GM12892 (cell line): ENCODE measurements at regions not wholly inside any gene's neighbourhood (a gene's known extent, or its start where the extent isn't known, plus 50 kb on each side); places are given as distances from the start of the nearest gene placed in this dataset.

Experiments
- DNase-seq: peaks from one replicate; pipeline ENCODE4 v3.0.0; 2011; ENCODE audit not compliant: insufficient read length
- FAIRE-seq: peaks from 2 replicates; lab custom pipeline; 2011; peaks lifted over from hg19 to GRCh38; lab: Jason Lieb, UNC
- POLR2A ChIP-seq: IDR thresholded peaks from 2 replicates; pipeline ENCODE4 v1.6.1; 2011; ENCODE audit warnings: low read depth, low read length, control low read depth
- POLR2AphosphoS5 ChIP-seq: IDR thresholded peaks from 2 replicates; pipeline ENCODE4 v1.6.1; 2011; ENCODE audit warnings: low read depth, low read length, control low read depth
- TAF1 ChIP-seq: IDR thresholded peaks from 2 replicates; pipeline ENCODE4 v1.6.1; 2011; ENCODE audit warnings: low read depth, mild to moderate bottlenecking, control low read depth, low read length, borderline replicate concordance

- FAIRE-seq (no peak), DNase-seq (no peak)
- TF ChIP-seq POLR2AphosphoS5, result no peak
- TF ChIP-seq TAF1, result no peak
- TF ChIP-seq POLR2A, result no peak
Measured at GRCh38 chr15:26098801-26099200, 235.7 kb upstream of the ATP10A start.

- no peak for TF ChIP-seq TAF1
- no peak for TF ChIP-seq POLR2AphosphoS5
- TF ChIP-seq POLR2A, result no peak
- no peak for FAIRE-seq
- DNase-seq, result no peak
Measured at GRCh38 chr15:26097216-26097615, 234.1 kb upstream of the ATP10A start.

DNA sequence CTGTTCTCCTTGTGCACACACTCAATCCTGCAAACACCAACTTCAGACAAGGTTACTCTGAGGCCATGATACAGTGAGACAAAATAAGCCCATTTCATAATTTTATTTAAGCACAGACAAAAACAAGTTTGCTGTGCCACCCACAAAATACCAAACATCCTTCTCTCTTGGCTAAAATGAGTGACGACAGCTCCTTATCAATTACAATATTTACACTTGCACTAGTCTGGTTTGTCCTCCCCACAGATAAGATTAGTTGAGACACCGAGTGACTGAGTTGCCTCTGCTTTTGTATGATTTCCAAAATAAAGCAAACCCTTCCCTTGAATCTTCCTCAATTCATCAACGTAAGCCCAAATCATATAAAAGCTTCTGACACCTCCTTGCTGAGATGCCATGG lies 233.5 kb upstream of the ATP10A start:
- TF ChIP-seq TAF1 (no peak), POLR2A (no peak), POLR2AphosphoS5 (no peak)
- DNase-seq (no peak), FAIRE-seq (no peak)

DNA sequence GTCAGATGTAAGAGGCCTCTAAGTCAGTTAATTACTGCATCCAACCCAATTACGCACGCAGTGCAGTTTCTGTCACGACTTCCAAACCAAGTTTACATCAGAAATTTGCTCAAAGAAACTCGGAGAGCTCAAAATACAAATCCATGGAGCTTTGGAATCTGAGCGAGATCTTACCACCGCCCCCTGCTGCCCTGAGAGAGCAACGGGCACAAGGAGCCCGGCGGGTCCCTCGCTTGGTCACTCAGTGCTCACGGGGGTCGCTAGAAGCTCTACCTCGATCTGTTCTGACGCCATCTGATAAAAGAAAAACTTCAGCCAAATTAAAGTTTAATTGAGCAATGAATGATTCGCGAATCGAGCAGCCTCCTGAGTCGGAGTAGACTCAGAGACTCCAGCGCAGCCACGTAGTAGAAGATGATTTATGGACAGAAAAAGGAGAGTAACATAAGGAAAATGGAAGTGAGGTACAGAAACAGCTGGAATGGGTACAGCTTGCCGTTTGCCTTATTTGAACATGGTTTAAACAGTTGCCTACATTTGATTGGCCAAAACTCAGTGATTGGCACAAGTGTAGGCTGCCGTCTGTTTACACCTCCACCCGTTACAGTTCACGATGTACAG lies 232.7 kb upstream of the ATP10A start:
- DNase-seq (no peak), FAIRE-seq (no peak)
- TF ChIP-seq POLR2AphosphoS5 (no peak), POLR2A (no peak), TAF1 (no peak)

DNA sequence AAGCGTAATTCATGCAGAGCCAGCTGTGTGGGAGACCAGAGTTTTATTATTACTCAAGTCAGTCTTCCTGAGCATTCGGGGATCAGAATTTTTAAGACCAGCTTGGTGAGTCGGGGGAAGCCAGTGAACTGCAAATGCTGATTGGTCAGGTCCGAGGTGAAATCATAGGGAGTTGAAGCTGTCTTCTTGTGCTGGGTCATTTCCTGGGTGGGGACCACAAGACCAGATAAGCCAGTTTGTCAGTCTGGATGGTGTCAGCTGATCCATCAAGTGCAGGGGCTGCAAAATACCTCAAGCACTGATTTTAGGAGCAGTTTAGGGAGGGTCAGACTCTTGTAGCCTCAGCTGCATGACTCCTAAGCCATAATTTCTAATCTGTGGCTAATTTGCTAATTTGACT lies 228.1 kb upstream of the ATP10A start:
- no peak for FAIRE-seq
- TF ChIP-seq POLR2A (no peak), TAF1 (no peak), POLR2AphosphoS5 (no peak)
- DNase-seq, result no peak

DNA sequence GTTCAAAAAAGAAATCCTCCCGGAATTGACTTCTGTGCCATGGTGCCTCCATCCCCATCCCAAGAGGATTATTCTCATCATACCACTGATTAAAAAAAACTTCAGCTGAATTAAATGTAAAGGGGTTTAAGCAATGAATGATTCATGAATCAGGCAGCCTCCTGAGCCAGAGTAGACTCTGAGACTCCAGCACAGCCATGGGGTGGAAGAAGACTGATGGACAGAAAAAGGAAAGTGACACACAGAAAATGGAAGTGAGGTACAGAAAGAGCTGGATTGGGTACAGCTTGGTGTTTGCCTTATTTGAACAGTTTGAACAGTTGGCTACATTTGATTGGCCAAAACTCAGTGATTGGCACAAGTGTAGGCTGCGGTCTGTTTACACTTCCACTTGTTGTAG lies 224.8 kb upstream of the ATP10A start:
- FAIRE-seq (no peak), DNase-seq (no peak)
- no peak for TF ChIP-seq TAF1
- no peak for TF ChIP-seq POLR2AphosphoS5
- no peak for TF ChIP-seq POLR2A

GRCh38 chr15:26087395-26087794 lies 224.3 kb upstream of the ATP10A start:
- TF ChIP-seq POLR2AphosphoS5 (no peak), TAF1 (no peak), POLR2A (no peak)
- no peak for DNase-seq
- no peak for FAIRE-seq

DNA sequence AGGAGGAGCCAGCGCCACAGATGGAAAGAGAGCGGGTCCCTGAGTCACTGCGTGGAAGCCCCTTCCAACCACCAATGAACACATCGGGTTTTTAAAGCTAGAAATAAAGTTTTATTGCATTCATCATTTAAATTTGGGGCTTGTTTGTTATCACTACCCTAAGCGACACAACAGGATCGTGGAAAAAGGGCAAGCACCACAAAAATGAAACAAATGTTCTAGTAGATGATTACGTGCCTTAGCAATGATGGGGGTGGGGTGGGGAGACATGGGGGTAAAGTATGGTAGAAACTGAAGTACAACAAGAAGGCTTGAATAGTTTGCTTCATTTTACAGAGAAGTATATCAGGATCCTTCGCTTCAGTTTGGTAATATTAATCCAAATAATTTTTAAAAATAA lies 221.6 kb upstream of the ATP10A start:
- FAIRE-seq, result no peak
- no peak for DNase-seq
- no peak for TF ChIP-seq POLR2AphosphoS5
- no peak for TF ChIP-seq POLR2A
- no peak for TF ChIP-seq TAF1

DNA sequence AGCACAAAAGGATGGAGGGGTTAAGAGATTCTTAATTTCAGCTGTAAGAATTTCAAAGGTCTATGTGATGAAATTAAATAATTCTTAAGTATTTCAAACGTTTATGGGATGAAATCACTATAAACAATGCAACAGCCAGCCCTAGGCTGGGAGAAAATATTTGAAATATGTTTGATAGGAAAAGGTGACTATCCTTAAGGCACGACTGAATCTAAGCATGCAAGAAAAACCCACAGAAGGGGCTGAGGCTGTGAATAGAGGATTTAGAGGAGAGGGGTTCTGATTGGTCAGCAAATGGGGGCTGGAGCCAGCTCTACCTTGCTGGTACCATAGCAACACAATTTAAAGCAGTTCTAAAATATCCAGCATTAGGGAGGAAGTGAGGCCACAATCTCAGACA lies 220.8 kb upstream of the ATP10A start:
- no peak for FAIRE-seq
- no peak for DNase-seq

DNA sequence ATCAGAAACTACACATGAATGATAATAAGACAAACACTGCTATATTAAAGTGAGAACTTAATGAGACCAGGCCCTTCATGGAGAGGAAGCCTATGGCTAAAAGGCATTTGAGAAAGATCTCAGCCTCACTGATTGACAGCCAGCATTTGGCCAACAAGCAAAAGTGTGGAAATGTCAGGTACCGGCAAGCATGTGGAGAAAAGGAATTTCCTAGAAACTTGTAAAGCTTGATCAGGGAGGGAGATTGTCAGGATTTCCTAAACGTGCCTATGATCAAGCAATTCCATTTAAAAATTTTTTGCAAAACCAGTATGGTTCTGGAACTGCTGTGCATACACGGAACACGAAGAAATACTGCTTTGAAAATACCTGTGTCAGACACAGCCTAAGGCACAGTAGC lies 220.3 kb upstream of the ATP10A start:
- TF ChIP-seq POLR2AphosphoS5 (no peak), POLR2A (no peak), TAF1 (no peak)
- FAIRE-seq, result no peak
- no peak for DNase-seq

More for the DNA sequence above, 220.8 kb upstream of the ATP10A start:
- TF ChIP-seq POLR2AphosphoS5, result no peak
- TF ChIP-seq TAF1, result no peak
- TF ChIP-seq POLR2A, result no peak

DNA sequence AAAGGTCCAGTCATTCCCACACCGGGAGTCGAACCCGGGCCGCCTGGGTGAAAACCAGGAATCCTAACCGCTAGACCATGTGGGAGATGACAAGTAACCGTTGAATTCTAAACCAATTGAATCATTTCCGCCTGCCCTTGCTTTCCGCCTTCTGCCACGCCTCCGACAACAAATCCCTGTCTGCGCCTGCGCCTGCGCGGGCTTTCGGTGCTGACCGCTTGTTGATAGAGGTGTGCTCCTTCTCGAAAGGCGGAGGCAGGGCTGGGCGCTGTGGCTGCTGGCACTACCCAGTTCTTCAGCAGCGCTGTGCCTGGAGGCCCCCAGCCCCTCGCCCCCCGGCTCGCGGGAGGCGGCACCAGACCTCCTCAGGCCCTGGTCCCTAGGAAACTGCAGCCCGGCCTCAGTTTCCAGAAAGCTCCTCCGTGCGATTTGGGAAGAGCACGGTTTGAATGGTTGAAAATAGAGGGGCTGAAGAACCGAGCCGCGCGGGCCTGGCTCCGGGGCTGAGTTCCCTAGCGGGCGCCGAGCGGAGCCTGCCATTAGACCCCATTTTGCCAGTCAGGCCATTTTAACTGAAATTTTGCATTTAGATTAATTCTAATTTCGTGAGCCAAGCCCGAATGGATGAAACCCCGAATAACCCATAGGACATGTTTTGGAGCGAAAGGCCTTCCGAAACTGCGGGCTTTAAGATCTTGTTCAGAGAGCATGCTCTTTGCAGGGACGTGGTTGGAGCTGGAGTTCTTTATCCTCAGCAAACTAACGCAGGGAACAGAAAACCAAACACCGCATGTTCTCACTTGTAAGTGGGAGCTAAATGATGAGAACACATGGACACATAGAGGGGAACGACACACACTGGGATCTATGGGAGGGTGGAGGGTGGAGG lies 219.3 kb upstream of the ATP10A start:
- FAIRE-seq (peak; percentile 83), DNase-seq (peak; percentile 52)
- TF ChIP-seq POLR2AphosphoS5 (no peak), POLR2A (peak; percentile 46; the same call in 1 of the 2 replicates)
